ENCODE measurements at regions not wholly inside any gene's neighbourhood (a gene's known extent, or its start where the extent isn't known, plus 50 kb on each side); places are given as distances from the start of the nearest gene placed in this dataset.
"Not testable (repeated sequence)": the region's sequence is repeated elsewhere in the genome, so short reads cannot be mapped to it uniquely, and the experiment has no call there.

DNA sequence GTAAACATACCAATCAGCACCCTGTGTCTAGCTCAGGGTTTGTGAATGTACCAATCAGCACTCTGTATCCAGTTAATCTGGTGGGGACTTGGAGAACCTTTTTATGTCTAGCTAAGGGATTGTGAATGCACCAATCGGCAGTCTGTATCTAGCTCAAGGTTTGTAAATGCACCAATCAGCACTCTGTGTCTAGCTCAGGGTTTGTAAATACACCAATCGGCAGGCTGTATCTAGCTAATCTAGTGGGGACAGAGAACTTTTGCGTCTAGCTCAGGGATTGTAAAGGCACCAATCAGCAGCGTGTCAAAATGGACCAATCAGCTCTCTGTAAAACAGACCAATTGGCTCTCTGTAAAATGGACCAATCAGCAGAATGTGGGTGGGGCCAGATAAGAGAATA lies 126.7 kb upstream of the MYO10 start:
- not testable (repeated sequence) for TF ChIP-seq CTCF, POLR2A (IDR thresholded peaks at IDR 0.05)

Data from prostate gland (tissue), 2 donors.